ENCODE measurements at regions not wholly inside any gene's neighbourhood (a gene's known extent, or its start where the extent isn't known, plus 50 kb on each side); places are given as distances from the start of the nearest gene placed in this dataset.

DNA sequence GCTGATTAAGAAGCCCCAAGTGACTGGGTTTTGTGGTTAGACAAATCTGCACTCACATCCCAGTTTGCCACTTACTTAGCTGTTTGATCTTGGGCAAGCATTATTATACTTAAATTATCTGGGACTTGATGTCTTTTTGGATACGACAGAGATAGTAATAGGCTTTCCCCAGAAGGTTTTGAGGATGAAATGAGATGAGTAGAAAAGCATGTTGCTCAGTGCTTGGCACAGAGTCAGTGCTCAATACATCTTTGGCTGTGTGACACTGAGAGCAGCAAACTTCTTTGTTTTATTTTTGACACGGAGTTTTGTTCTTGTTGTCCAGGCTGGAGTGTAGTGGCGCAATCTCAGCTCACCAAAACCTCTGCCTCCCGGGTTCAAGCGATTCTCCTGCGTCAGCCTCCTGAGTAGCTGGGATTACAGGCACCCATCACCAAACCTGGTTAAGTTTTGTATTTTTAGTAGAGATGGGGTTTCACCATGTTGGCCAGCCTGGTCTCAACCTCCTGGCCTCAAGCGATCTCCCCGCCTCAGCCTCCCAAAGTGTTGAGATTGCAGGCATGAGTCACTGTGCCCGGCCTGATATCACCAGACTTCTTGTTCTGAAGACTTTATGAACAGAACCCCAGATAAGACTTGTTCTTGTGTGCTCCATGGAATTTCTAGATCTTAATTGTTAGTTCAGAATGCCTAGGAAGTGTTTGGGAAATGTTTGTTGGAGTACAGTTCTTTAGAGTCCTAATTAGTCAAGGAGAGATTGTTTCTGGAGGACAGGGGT lies 521.2 kb downstream of the SLC4A3 start:
- Histone ChIP-seq H3T11ph (ENCODE audit: low read length) (no peak overlapping the region), H4K5ac (ENCODE audit: insufficient read length, low read depth, low read length) (no peak overlapping the region), H2AK5ac (ENCODE audit: insufficient read length, low read length) (no peak overlapping the region), H3K79me2 (ENCODE audit: insufficient read depth, low read length) (no peaks in the 10 kb centered on the region), H3K27ac (ENCODE audit: insufficient read length, low read depth, low read length) (no peak overlapping the region), H3K4me2 (ENCODE audit: insufficient read depth, insufficient read length, low read length) (no peak overlapping the region), H4K91ac (ENCODE audit: insufficient read length, low read depth, low read length) (no peak overlapping the region), H3K27me3 (ENCODE audit: insufficient read depth, low read length) (no peaks in the 10 kb centered on the region), H3K14ac (ENCODE audit: insufficient read depth, low read length) (no peak overlapping the region), H2BK5ac (ENCODE audit: insufficient read length, low read length) (no peak overlapping the region), H3K9me3 (ENCODE audit: control insufficient read depth, low read depth, low read length) (no peaks in the 10 kb centered on the region), H2BK20ac (ENCODE audit: low read depth, low read length, poor library complexity, severe bottlenecking) (no peak overlapping the region), H3K79me1 (ENCODE audit: insufficient read depth, low read depth, low read length, poor library complexity, severe bottlenecking) (no peaks in the 10 kb centered on the region), H2BK15ac (ENCODE audit: low read depth, low read length) (no peak overlapping the region), H2BK12ac (ENCODE audit: insufficient read length, low read depth, low read length) (no peak overlapping the region), H3K23me2 (ENCODE audit: insufficient read length, low read depth, low read length, poor library complexity, severe bottlenecking) (no peaks in the 10 kb centered on the region), H3K56ac (ENCODE audit: insufficient read length, low read depth, low read length) (no peak overlapping the region), H3K23ac (ENCODE audit: insufficient read length, low read depth, low read length) (no peak overlapping the region), H4K8ac (replicated peaks; ENCODE audit: insufficient read length, low read depth, low read length) (no peak overlapping the region), H3K9ac (ENCODE audit: extremely low read depth, insufficient read length, low read length) (no peak overlapping the region), H3K18ac (ENCODE audit: insufficient read length, low read depth, low read length) (no peak overlapping the region), H3K4me1 (ENCODE audit: insufficient read depth, low read length) (no peaks in the 10 kb centered on the region), H2BK120ac (ENCODE audit: low read depth, low read length, poor library complexity, severe bottlenecking) (no peak overlapping the region), H4K20me1 (ENCODE audit: control insufficient read depth, insufficient read depth, insufficient read length) (no peaks in the 10 kb centered on the region), H3K4ac (ENCODE audit: low read depth, low read length) (no peak overlapping the region), H2AFZ (ENCODE audit: low read length) (no peak overlapping the region)
- no peak for TF ChIP-seq CTCF (conservative IDR thresholded peaks at IDR 0.05)
- no peaks in the 10 kb centered on the region for H3K36me3 Mint-ChIP-seq (ENCODE audit: insufficient read depth in 1 of 3, low read depth in 3 of 3)
- no peak for DNase-seq
- WGBS (ENCODE audit: extremely low coverage, insufficient read length, low lambda C conversion rate), result no CpG with 5 or more reads among the region's 9 CpGs
- H3K27ac Mint-ChIP-seq, result no peak overlapping the region
- no peaks in the 10 kb centered on the region for H3K27me3 Mint-ChIP-seq (ENCODE audit: low read depth)
- no peaks in the 10 kb centered on the region for H3K9me3 Mint-ChIP-seq
- H3K4me1 Mint-ChIP-seq, result no peaks in the 10 kb centered on the region
- H3K4me3 Mint-ChIP-seq, result no peak overlapping the region
